GM12878 (cell line): ENCODE measurements at regions not wholly inside any gene's neighbourhood (a gene's known extent, or its start where the extent isn't known, plus 50 kb on each side); places are given as distances from the start of the nearest gene placed in this dataset.

Source experiments
- ATAC-seq: fragments of 200-7000 bp; cut with Tn5 transposase; 3 replicates; pipeline ENCODE4 v1.9.1; 2020; ENCODE audit warnings: mild to moderate bottlenecking, moderate library complexity
- BruUV-seq: library from RNA; stranded (reverse); fragments of 400-500 nt; replicated peaks from 2 replicates; lab custom pipeline; 2021; lab: Mats Ljungman, UMichigan
- CTCF ChIA-PET: fragments of 300-600 bp; sonication (Branson Sonifier 250); formaldehyde crosslinking; extraction: SDS; loops from one replicate; lab custom pipeline; 2021; ENCODE audit warnings: inconsistent platforms; lab: Yijun Ruan, JAX
- POLR2A ChIA-PET: fragments of 350-600 bp; formaldehyde crosslinking; extraction: SDS; loops from one replicate; lab custom pipeline; 2021; ENCODE audit warnings: inconsistent platforms; lab: Charles Lee
- RAD21 ChIA-PET: fragments of 300-600 bp; sonication (Branson Sonifier 250); formaldehyde crosslinking; loops from one replicate; lab custom pipeline; 2023; ENCODE audit warnings: antibody characterized with exemption; ENCODE audit not compliant: unreplicated experiment; lab: Charles Lee
- SMC1A ChIA-PET: fragments of 300-600 bp; sonication (Branson Sonifier 250); formaldehyde crosslinking; loops from one replicate; lab custom pipeline; 2023; ENCODE audit not compliant: unreplicated experiment, uncharacterized antibody; lab: Charles Lee
- DNase-seq: peaks from one replicate; pipeline ENCODE4 v3.0.0-alpha.2; 2011; ENCODE audit warnings: low read depth, low spot score
- FAIRE-seq: peaks from 3 replicates; lab custom pipeline; 2011; peaks lifted over from hg19 to GRCh38; lab: Jason Lieb, UNC
- H2AFZ ChIP-seq: 2 replicates; pipeline ENCODE4 v1.6.0; 2011; ENCODE audit warnings: low read depth, low read length, control low read depth; ENCODE audit not compliant: control insufficient read depth
- H3K27ac ChIP-seq: 2 replicates; pipeline ENCODE4 v1.5.1; 2011; ENCODE audit warnings: control low read depth; ENCODE audit not compliant: control insufficient read depth, insufficient read depth
- H3K27me3 ChIP-seq, 2 experiments: replicated peaks in 1 of 2; 2 replicates each; pipeline versions ENCODE4 v1.6.0 to v1.6.1; 2011; ENCODE audit warnings: low read length in 1 of 2; ENCODE audit not compliant: control insufficient read depth in 2 of 2, insufficient read depth in 2 of 2
- H3K36me3 ChIP-seq, 2 experiments: 2 replicates each; pipeline ENCODE4 v1.5.1; 2011; ENCODE audit warnings: low read length in 1 of 2; ENCODE audit not compliant: control insufficient read depth in 2 of 2, insufficient read depth in 2 of 2
- H3K4me1 ChIP-seq: 2 replicates; pipeline ENCODE4 v1.6.1; 2011; ENCODE audit warnings: mild to moderate bottlenecking, low read length, moderate library complexity, mixed read lengths; ENCODE audit not compliant: control insufficient read depth, insufficient read depth
- H3K4me2 ChIP-seq: 2 replicates; pipeline ENCODE4 v1.6.0; 2011; ENCODE audit warnings: control low read depth; ENCODE audit not compliant: control insufficient read depth, insufficient read depth
- H3K4me3 ChIP-seq: fragments of 200-600 bp; sonication (generic); 2 replicates; pipeline ENCODE4 v1.5.1; 2016
- H3K79me2 ChIP-seq: 2 replicates; pipeline ENCODE4 v1.6.0; 2011; ENCODE audit warnings: low read length; ENCODE audit not compliant: control insufficient read depth, insufficient read depth
- H3K9ac ChIP-seq: 2 replicates; pipeline ENCODE4 v1.8.0; 2011; ENCODE audit warnings: low read length, control low read depth, mixed read lengths; ENCODE audit not compliant: control insufficient read depth, insufficient read depth
- H3K9me3 ChIP-seq: replicated peaks from 3 replicates; pipeline ENCODE4 v1.5.1; 2011; ENCODE audit warnings: mild to moderate bottlenecking, low read length; ENCODE audit not compliant: control insufficient read depth, insufficient read depth
- H4K20me1 ChIP-seq: 2 replicates; pipeline ENCODE4 v1.6.0; 2011; ENCODE audit not compliant: control insufficient read depth, insufficient read depth
- KLF5 ChIP-seq: fragments of 450-650 bp; IDR thresholded peaks from 2 replicates; pipeline ENCODE4 v1.6.1; 2014; ENCODE audit warnings: mild to moderate bottlenecking; ENCODE audit not compliant: partially characterized antibody
- PKNOX1 ChIP-seq: fragments of 450-650 bp; IDR thresholded peaks from 2 replicates; pipeline ENCODE4 v1.6.1; 2016; ENCODE audit warnings: mild to moderate bottlenecking
- PML ChIP-seq: IDR thresholded peaks from 2 replicates; pipeline ENCODE4 v1.6.1; 2012; ENCODE audit warnings: low read length, inconsistent platforms
- RAD21 ChIP-seq: IDR thresholded peaks from 2 replicates; pipeline ENCODE4 v1.6.1; 2011; ENCODE audit warnings: mild to moderate bottlenecking, low read depth, low read length, moderate library complexity; ENCODE audit not compliant: insufficient read depth
- SPI1 ChIP-seq: IDR thresholded peaks from 2 replicates; pipeline ENCODE4 v1.6.1; 2011; ENCODE audit warnings: low read depth, mild to moderate bottlenecking, low read length, moderate library complexity, borderline replicate concordance; ENCODE audit not compliant: insufficient read depth
- SREBF1 ChIP-seq: IDR thresholded peaks from 2 replicates; pipeline ENCODE4 v1.6.1; 2012; ENCODE audit warnings: mild to moderate bottlenecking, low read length
- TCF3 ChIP-seq: IDR thresholded peaks from 2 replicates; pipeline ENCODE4 v1.6.1; 2012; ENCODE audit warnings: low read depth, mild to moderate bottlenecking, low read length, borderline replicate concordance; ENCODE audit not compliant: insufficient read depth
- YY1 ChIP-seq: IDR thresholded peaks from 2 replicates; pipeline ENCODE4 v1.6.1; 2011; ENCODE audit warnings: low read depth, mild to moderate bottlenecking, low read length
- WGBS: methylation state at CpG from one replicate; pipeline ENCODE4 v1.1.6; 2016; ENCODE audit warnings: low lambda C conversion rate; ENCODE audit not compliant: insufficient replicate concordance, insufficient coverage; ENCODE audit errors: missing lambda C conversion rate; 5-methylcytosine and 5-hydroxymethylcytosine counted together
- in situ Hi-C: fragments of 300-500 bp; cut with MboI; formaldehyde crosslinking; loops from 9 replicates; pipeline ENCODE4 v1.14.3; 2018; ENCODE audit warnings: mixed read lengths
- intact Hi-C: fragments of 100-400 bp; cut with micrococcal nuclease; formaldehyde crosslinking; loops from one replicate; pipeline ENCODE4 v1.14.2; 2022; ENCODE audit not compliant: unreplicated experiment
- TF ChIP-seq, protein P1 (sequence below): fragments of 450-650 bp; IDR thresholded peaks from 2 replicates; pipeline ENCODE4 v1.6.1; 2017; ENCODE audit warnings: borderline replicate concordance
- TF ChIP-seq, protein P2 (sequence below): IDR thresholded peaks from 2 replicates; pipeline ENCODE4 v1.6.1; 2012; ENCODE audit warnings: improper control_type of control experiment, low read depth, low read length; ENCODE audit not compliant: insufficient replicate concordance

GRCh38 chr11:15615398-15616096, 500.8 kb downstream of the INSC start:
- no peaks in the 10 kb centered on the region for H3K79me2 ChIP-seq
- no peaks in the 10 kb centered on the region for H3K36me3 ChIP-seq
- intact Hi-C loops, result no loop called here
- ChIA-PET SMC1A (no interaction called here), CTCF (interaction anchor here (1.0 kb wide), 1 partner anchor 8 kb away, joined by 3 read pairs; no protein-coding TSS in a partner anchor), POLR2A (no interaction called here), RAD21 (no interaction called here)
- no peak for FAIRE-seq
- in situ Hi-C loops, result no loop called here
- H3K4me2 ChIP-seq, result no peak overlapping the region
- no TSS peak for BruUV-seq
- whole genome bisulfite sequencing, result 0% methylated on average over 2 of the region's 2 CpGs
- no peak for DNase-seq
- no peak overlapping the region for H2AFZ ChIP-seq
- no peaks in the 10 kb centered on the region for H4K20me1 ChIP-seq
- no peak overlapping the region for H3K9ac ChIP-seq
- no peak for ATAC-seq
- no peak overlapping the region for H3K27ac ChIP-seq
- no peak for TF ChIP-seq RAD21
- TF ChIP-seq, protein P1, sequence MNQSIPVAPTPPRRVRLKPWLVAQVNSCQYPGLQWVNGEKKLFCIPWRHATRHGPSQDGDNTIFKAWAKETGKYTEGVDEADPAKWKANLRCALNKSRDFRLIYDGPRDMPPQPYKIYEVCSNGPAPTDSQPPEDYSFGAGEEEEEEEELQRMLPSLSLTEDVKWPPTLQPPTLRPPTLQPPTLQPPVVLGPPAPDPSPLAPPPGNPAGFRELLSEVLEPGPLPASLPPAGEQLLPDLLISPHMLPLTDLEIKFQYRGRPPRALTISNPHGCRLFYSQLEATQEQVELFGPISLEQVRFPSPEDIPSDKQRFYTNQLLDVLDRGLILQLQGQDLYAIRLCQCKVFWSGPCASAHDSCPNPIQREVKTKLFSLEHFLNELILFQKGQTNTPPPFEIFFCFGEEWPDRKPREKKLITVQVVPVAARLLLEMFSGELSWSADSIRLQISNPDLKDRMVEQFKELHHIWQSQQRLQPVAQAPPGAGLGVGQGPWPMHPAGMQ, result no peak
- no peak for TF ChIP-seq PKNOX1
- no peak for TF ChIP-seq YY1
- TF ChIP-seq TCF3, result no peak
- TF ChIP-seq, protein P2, sequence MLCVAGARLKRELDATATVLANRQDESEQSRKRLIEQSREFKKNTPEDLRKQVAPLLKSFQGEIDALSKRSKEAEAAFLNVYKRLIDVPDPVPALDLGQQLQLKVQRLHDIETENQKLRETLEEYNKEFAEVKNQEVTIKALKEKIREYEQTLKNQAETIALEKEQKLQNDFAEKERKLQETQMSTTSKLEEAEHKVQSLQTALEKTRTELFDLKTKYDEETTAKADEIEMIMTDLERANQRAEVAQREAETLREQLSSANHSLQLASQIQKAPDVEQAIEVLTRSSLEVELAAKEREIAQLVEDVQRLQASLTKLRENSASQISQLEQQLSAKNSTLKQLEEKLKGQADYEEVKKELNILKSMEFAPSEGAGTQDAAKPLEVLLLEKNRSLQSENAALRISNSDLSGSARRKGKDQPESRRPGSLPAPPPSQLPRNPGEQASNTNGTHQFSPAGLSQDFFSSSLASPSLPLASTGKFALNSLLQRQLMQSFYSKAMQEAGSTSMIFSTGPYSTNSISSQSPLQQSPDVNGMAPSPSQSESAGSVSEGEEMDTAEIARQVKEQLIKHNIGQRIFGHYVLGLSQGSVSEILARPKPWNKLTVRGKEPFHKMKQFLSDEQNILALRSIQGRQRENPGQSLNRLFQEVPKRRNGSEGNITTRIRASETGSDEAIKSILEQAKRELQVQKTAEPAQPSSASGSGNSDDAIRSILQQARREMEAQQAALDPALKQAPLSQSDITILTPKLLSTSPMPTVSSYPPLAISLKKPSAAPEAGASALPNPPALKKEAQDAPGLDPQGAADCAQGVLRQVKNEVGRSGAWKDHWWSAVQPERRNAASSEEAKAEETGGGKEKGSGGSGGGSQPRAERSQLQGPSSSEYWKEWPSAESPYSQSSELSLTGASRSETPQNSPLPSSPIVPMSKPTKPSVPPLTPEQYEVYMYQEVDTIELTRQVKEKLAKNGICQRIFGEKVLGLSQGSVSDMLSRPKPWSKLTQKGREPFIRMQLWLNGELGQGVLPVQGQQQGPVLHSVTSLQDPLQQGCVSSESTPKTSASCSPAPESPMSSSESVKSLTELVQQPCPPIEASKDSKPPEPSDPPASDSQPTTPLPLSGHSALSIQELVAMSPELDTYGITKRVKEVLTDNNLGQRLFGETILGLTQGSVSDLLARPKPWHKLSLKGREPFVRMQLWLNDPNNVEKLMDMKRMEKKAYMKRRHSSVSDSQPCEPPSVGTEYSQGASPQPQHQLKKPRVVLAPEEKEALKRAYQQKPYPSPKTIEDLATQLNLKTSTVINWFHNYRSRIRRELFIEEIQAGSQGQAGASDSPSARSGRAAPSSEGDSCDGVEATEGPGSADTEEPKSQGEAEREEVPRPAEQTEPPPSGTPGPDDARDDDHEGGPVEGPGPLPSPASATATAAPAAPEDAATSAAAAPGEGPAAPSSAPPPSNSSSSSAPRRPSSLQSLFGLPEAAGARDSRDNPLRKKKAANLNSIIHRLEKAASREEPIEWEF, result no peak
- TF ChIP-seq KLF5, result no peak
- no peak for TF ChIP-seq SPI1
- no peak for TF ChIP-seq SREBF1
- TF ChIP-seq PML, result no peak
- H3K27me3 ChIP-seq, result no peaks in the 10 kb centered on the region
- no peaks in the 10 kb centered on the region for H3K9me3 ChIP-seq
- H3K4me1 ChIP-seq, result no peaks in the 10 kb centered on the region
- no peak overlapping the region for H3K4me3 ChIP-seq
